K562 (cell line): ENCODE measurements at regions not wholly inside any gene's neighbourhood (a gene's known extent, or its start where the extent isn't known, plus 50 kb on each side); places are given as distances from the start of the nearest gene placed in this dataset.

Experiments
- ATAC-seq: fragments of 200-7000 bp; cut with Tn5 transposase; 3 replicates; pipeline ENCODE4 v1.9.1; 2020; ENCODE audit warnings: moderate library complexity
- BruUV-seq: library from RNA; stranded (reverse); fragments of 400-500 nt; replicated peaks from 2 replicates; lab custom pipeline; 2021; lab: Mats Ljungman, UMichigan
- CTCF ChIA-PET: fragments of 300-600 bp; formaldehyde crosslinking; extraction: SDS; loops from one replicate; lab custom pipeline; 2021; ENCODE audit warnings: low intra/inter-chr PET ratio; lab: Yijun Ruan, JAX
- POLR2A ChIA-PET: fragments of 300-600, 350-650 bp; sonication (Branson Sonifier 250); formaldehyde crosslinking; extraction: SDS; loops from one replicate; lab custom pipeline; 2021; ENCODE audit warnings: antibody characterized with exemption, inconsistent platforms; lab: Yijun Ruan, JAX
- DNase-seq, 4 experiments: peaks; one replicate each; pipeline versions ENCODE4 v3.0.0 to v3.0.0-alpha.2; 2011 to 2018; ENCODE audit warnings: low spot score in 3 of 4, mixed read lengths in 3 of 4; ENCODE audit errors: extremely low read depth in 1 of 4
- FAIRE-seq: peaks from 2 replicates; lab custom pipeline; 2011; peaks lifted over from hg19 to GRCh38; lab: Jason Lieb, UNC
- H2AFZ ChIP-seq: 2 replicates; pipeline ENCODE4 v1.6.0; 2011; ENCODE audit warnings: low read depth, low read length, control low read depth, inconsistent platforms
- H3K27ac ChIP-seq: fragments of 200-600 bp; 3 replicates; pipeline ENCODE4 v1.8.0; 2011; ENCODE audit warnings: low read depth, mild to moderate bottlenecking, control low read depth, inconsistent platforms, low read length, moderate library complexity, mixed read lengths; ENCODE audit errors: extremely low read depth
- H3K27me3 ChIP-seq, 2 experiments: fragments of 300-600 bp in 1 of 2; 2 replicates in 1 of 2; 3 replicates in 1 of 2; pipeline versions ENCODE4 v1.6.0 to v1.8.0; 2011; ENCODE audit warnings: inconsistent platforms in 2 of 2, low read length in 2 of 2, mild to moderate bottlenecking in 1 of 2, mixed read lengths in 1 of 2, moderate library complexity in 1 of 2; ENCODE audit not compliant: control insufficient read depth in 2 of 2, insufficient read depth in 2 of 2
- H3K36me3 ChIP-seq: fragments of 300-600 bp; 3 replicates; pipeline ENCODE4 v1.8.0; 2011; ENCODE audit warnings: mild to moderate bottlenecking, low read length, inconsistent platforms; ENCODE audit not compliant: control insufficient read depth, insufficient read depth
- H3K4me1 ChIP-seq, 2 experiments: fragments of 200-600 bp in 1 of 2; replicated peaks in 1 of 2; 2 replicates in 1 of 2; 3 replicates in 1 of 2; pipeline versions ENCODE4 v1.5.1 to v1.8.0; 2011; ENCODE audit warnings: inconsistent platforms in 2 of 2, low read length in 2 of 2, mild to moderate bottlenecking in 1 of 2, mixed read lengths in 1 of 2, moderate library complexity in 1 of 2; ENCODE audit not compliant: control insufficient read depth in 2 of 2, insufficient read depth in 2 of 2
- H3K4me2 ChIP-seq: 2 replicates; pipeline ENCODE4 v1.6.1; 2011; ENCODE audit warnings: low read length, control low read depth, inconsistent platforms, mixed read lengths; ENCODE audit not compliant: insufficient read depth
- H3K4me3 ChIP-seq: fragments of 200-600 bp; sonication (generic), shearing (Covaris generic); 2 replicates; pipeline ENCODE4 v1.5.1; 2016; ENCODE audit warnings: control low read depth, inconsistent platforms
- H3K79me2 ChIP-seq: fragments of 200-600 bp; 3 replicates; pipeline ENCODE4 v1.8.0; 2011; ENCODE audit warnings: low read length, inconsistent platforms; ENCODE audit not compliant: control insufficient read depth, insufficient read depth
- H3K9ac ChIP-seq, 2 experiments: 2 replicates each; pipeline versions ENCODE4 v1.6.0 to v1.6.1; 2011; ENCODE audit warnings: low read depth in 2 of 2, low read length in 2 of 2, control low read depth in 1 of 2, inconsistent platforms in 1 of 2, mild to moderate bottlenecking in 1 of 2, mixed read lengths in 1 of 2; ENCODE audit not compliant: insufficient read depth in 1 of 2
- H3K9me1 ChIP-seq: one replicate; pipeline ENCODE4 v1.6.0; 2011; ENCODE audit warnings: inconsistent platforms, mild to moderate bottlenecking, low read length, moderate library complexity; ENCODE audit not compliant: control insufficient read depth, insufficient read depth
- H3K9me3 ChIP-seq: replicated peaks from 2 replicates; pipeline ENCODE4 v1.5.1; 2011; ENCODE audit warnings: low read depth, low read length, inconsistent platforms; ENCODE audit not compliant: control insufficient read depth, insufficient read depth
- H4K20me1 ChIP-seq: replicated peaks from 2 replicates; pipeline ENCODE4 v1.6.1; 2011; ENCODE audit warnings: low read length, inconsistent platforms, mixed read lengths; ENCODE audit not compliant: control insufficient read depth, insufficient read depth
- FOS ChIP-seq: IDR thresholded peaks from 3 replicates; pipeline ENCODE4 v1.6.1; 2011; ENCODE audit not compliant: insufficient read length; ENCODE audit errors: extremely low read depth
- FOXP1 ChIP-seq: sonication (generic); formaldehyde crosslinking; IDR thresholded peaks from 2 replicates; pipeline ENCODE4 v1.8.0; 2022; ENCODE audit warnings: mild to moderate bottlenecking, missing genetic modification reagents
- GATAD2B ChIP-seq: fragments of 450-650 bp; IDR thresholded peaks from 2 replicates; pipeline ENCODE4 v1.6.1; 2017; ENCODE audit warnings: mild to moderate bottlenecking, borderline replicate concordance
- HEY1 ChIP-seq: fragments of 250-450 bp; sonication (Bioruptor Pico); IDR thresholded peaks from 2 replicates; pipeline ENCODE4 v1.5.0; 2020; ENCODE audit warnings: mild to moderate bottlenecking, moderate library complexity, borderline replicate concordance
- HNRNPH1 ChIP-seq: fragments of 200-400 bp; formaldehyde crosslinking; optimal IDR thresholded peaks from 2 replicates; pipeline ENCODE3; 2017; ENCODE audit warnings: low read depth, mild to moderate bottlenecking, low read length, moderate library complexity
- KHSRP ChIP-seq: fragments of 450-650 bp; IDR thresholded peaks from 2 replicates; pipeline ENCODE4 v1.6.1; 2017
- NFIC ChIP-seq: fragments of 450-650 bp; IDR thresholded peaks from 2 replicates; pipeline ENCODE4 v1.6.1; 2017; ENCODE audit warnings: mild to moderate bottlenecking, inconsistent platforms
- PCBP1 ChIP-seq: fragments of 200-400 bp; formaldehyde crosslinking; IDR thresholded peaks from 2 replicates; pipeline ENCODE4 v1.6.1; 2018; ENCODE audit warnings: mild to moderate bottlenecking, low read depth, low read length; ENCODE audit not compliant: poor library complexity, severe bottlenecking
- PHF21A ChIP-seq: fragments of 450-650 bp; IDR thresholded peaks from 2 replicates; pipeline ENCODE4 v1.6.1; 2017; ENCODE audit warnings: low read depth, borderline replicate concordance
- SLC30A9 ChIP-seq: fragments of 250-450 bp; sonication (Bioruptor Pico); IDR thresholded peaks from 2 replicates; pipeline ENCODE4 v1.8.0; 2022; ENCODE audit warnings: mild to moderate bottlenecking, moderate library complexity
- THAP7 ChIP-seq: fragments of 250-450 bp; sonication (Bioruptor Pico); IDR thresholded peaks from 2 replicates; pipeline ENCODE4 v1.5.0; 2021
- ZNF146 ChIP-seq: IDR thresholded peaks from one replicate; pipeline ENCODE4 v1.6.1; 2018; ENCODE audit warnings: missing compliant biosample characterization; ENCODE audit not compliant: unreplicated experiment
- ZNF3 ChIP-seq: fragments of 250-450 bp; sonication (Bioruptor Pico); IDR thresholded peaks from 2 replicates; pipeline ENCODE4 v1.5.0; 2021; ENCODE audit warnings: mild to moderate bottlenecking, moderate library complexity
- ZNF384 ChIP-seq: IDR thresholded peaks from 2 replicates; pipeline ENCODE4 v1.6.1; 2012; ENCODE audit warnings: low read depth, low read length, improper control_type of control experiment
- ZNF609 ChIP-seq: sonication (generic); formaldehyde crosslinking; IDR thresholded peaks from 2 replicates; pipeline ENCODE4 v1.8.1; 2023; ENCODE audit warnings: missing genetic modification reagents, mild to moderate bottlenecking, borderline replicate concordance
- ZNF764 ChIP-seq: fragments of 250-450 bp; sonication (Bioruptor Pico); IDR thresholded peaks from 2 replicates; pipeline ENCODE4 v1.4.0; 2020; ENCODE audit warnings: low read depth, mild to moderate bottlenecking, moderate library complexity
- ZNF780A ChIP-seq: fragments of 250-450 bp; sonication (Bioruptor Pico); IDR thresholded peaks from 2 replicates; pipeline ENCODE4 v1.5.0; 2021; ENCODE audit warnings: mild to moderate bottlenecking
- WGBS: fragments of 100-300 bp; shearing (Covaris generic); methylation state at CpG from one replicate; pipeline ENCODE4 v1.1.6; 2016; ENCODE audit warnings: low coverage, mixed read lengths; ENCODE audit not compliant: insufficient coverage; ENCODE audit errors: missing lambda C conversion rate; 5-methylcytosine and 5-hydroxymethylcytosine counted together
- in situ Hi-C: fragments of 300-500 bp; cut with MboI; formaldehyde crosslinking; loops from 4 replicates; pipeline ENCODE4 v1.15.0; 2018; ENCODE audit warnings: inconsistent platforms, mixed read lengths
- intact Hi-C: fragments of 100-400 bp; cut with micrococcal nuclease; formaldehyde crosslinking; loops from 2 replicates; pipeline ENCODE4 v1.14.2; 2022

GRCh38 chr10:130889240-130889639 is 422.3 kb downstream of the TCERG1L start:
- ATAC-seq (no peak), FAIRE-seq (no peak), DNase-seq (no peak)
- BruUV-seq, result no TSS peak
- Histone ChIP-seq H2AFZ (no peak overlapping the region), H4K20me1 (no peaks in the 10 kb centered on the region), H3K27me3 (peaks cover 0 to 8% of the 10 kb centered on the region in 2 experiments; a peak in 1 of 5 replicates), H3K9me3 (no peaks in the 10 kb centered on the region), H3K4me3 (no peak overlapping the region), H3K4me1 (no peaks in the 10 kb centered on the region), H3K27ac (no peak overlapping the region), H3K36me3 (no peaks in the 10 kb centered on the region), H3K4me2 (no peak overlapping the region), H3K9ac (no peak overlapping the region), H3K79me2 (no peaks in the 10 kb centered on the region), H3K9me1 (no peaks in the 10 kb centered on the region)
- POLR2A ChIA-PET, result no interaction called here
- WGBS, result 0% methylated on average over 7 of the region's 8 CpGs
- CTCF ChIA-PET, result no interaction called here
- intact Hi-C loops (no loop called here), in situ Hi-C loops (no loop called here)
- no peak for TF ChIP-seq GATAD2B
- TF ChIP-seq ZNF3 (CRISPR knock-in tag), result no peak
- TF ChIP-seq THAP7 (CRISPR knock-in tag), result no peak
- no peak for TF ChIP-seq HNRNPH1
- TF ChIP-seq ZNF384, result no peak
- TF ChIP-seq PHF21A, result no peak
- TF ChIP-seq ZNF764 (CRISPR knock-in tag), result no peak
- TF ChIP-seq FOS, result no peak
- no peak for TF ChIP-seq NFIC
- TF ChIP-seq ZNF146 (CRISPR knock-in tag), result no peak
- TF ChIP-seq HEY1 (CRISPR knock-in tag), result no peak
- TF ChIP-seq SLC30A9 (CRISPR knock-in tag), result no peak
- no peak for TF ChIP-seq ZNF609 (CRISPR knock-in tag)
- TF ChIP-seq KHSRP, result no peak
- TF ChIP-seq FOXP1 (CRISPR knock-in tag), result no peak
- no peak for TF ChIP-seq PCBP1
- TF ChIP-seq ZNF780A (CRISPR knock-in tag), result no peak
